LNCaP clone FGC (cell line): ENCODE measurements at regions not wholly inside any gene's neighbourhood (a gene's known extent, or its start where the extent isn't known, plus 50 kb on each side); places are given as distances from the start of the nearest gene placed in this dataset.
"Not testable (repeated sequence)": the region's sequence is repeated elsewhere in the genome, so short reads cannot be mapped to it uniquely, and the experiment has no call there.

Experiments used
- DNase-seq: peaks from one replicate; pipeline ENCODE4 v3.0.0-alpha.2; 2011; ENCODE audit warnings: low read depth
- H3K4me3 ChIP-seq: 2 replicates; pipeline ENCODE4 v1.5.1; 2011; ENCODE audit warnings: mild to moderate bottlenecking, low read depth, low read length, control low read depth
- CTCF ChIP-seq: IDR thresholded peaks from 2 replicates; pipeline ENCODE4 v1.5.1; 2012; ENCODE audit warnings: mild to moderate bottlenecking; ENCODE audit not compliant: control insufficient read depth, insufficient read depth; ENCODE audit errors: extremely low read depth

DNA sequence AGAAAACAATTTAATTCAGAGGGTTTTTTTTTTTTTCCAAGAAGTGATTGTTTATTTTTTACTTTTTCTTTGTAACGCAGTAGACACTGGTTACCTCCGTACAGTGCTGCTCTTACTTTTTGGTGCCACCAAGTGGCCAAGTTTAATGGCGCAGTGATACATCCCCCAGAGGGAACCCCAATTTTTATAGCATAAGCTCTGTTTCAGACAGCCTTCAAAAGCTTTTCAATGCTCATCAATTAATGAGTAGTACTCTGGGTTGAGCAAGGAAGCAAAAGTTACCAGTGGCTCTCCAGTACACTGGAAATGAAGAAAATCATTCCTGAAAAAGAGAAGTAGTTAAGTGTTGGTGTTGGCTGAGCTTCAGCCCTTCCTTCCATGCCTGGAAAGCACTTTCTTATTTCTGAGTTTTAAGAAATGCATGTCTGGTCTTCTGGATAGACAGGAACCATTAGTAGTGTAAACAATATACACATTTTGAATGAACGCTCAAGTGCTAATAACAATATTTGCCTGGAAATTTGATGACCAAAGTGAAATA, 129.1 kb upstream of the SMLR1 start:
- no peak for DNase-seq
- TF ChIP-seq CTCF, result peak; percentile 78
- H3K4me3 ChIP-seq, result no peak overlapping the region

DNA sequence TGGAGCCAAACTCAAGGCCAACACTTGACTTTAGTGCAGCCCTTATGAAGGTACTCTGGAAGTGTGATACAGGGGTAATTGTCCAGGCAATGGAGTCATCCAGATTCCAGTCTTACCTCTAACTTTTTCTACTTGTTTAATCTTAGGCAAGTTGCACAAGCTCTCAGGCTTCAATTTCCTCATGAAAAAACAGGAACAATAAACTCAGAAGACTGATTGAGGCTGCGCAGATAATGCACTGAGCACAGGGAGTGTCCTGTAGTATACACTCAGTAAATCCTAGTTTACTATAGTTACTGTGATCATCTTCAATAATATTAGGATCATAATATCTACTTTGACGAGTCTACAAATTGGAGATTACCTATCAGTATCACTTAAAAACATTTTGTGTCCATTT, 127.5 kb upstream of the SMLR1 start:
- no peak for DNase-seq
- TF ChIP-seq CTCF, result no peak
- H3K4me3 ChIP-seq, result no peak overlapping the region

DNA sequence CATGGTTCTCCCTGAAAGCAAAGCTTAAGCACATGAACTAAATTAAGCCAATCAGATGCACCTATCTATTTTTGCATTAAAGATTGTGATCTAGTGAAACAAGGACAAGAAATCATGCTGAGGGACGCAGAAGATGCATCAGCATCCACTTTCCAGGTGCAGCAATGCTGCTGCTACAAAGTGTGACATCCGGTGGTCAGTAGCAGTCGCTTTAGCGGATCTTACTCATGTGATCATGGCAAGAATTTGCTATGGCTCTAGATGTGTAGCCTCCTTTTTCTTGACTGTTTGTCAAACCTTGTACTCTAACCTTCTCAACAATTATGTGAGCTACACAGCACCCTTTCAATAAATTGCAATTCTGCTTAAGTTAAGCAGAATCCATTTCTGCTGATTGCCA, 126.8 kb upstream of the SMLR1 start:
- no peak for DNase-seq
- TF ChIP-seq CTCF, result no peak
- H3K4me3 ChIP-seq, result no peak overlapping the region

GRCh38 chr6:130708338-130708737, 118.9 kb upstream of the SMLR1 start:
- peak; percentile 97 for DNase-seq
- no peak overlapping the region for H3K4me3 ChIP-seq
- TF ChIP-seq CTCF, result no peak

GRCh38 chr6:130711641-130712040, 115.6 kb upstream of the SMLR1 start:
- DNase-seq, result not testable (repeated sequence)

DNA sequence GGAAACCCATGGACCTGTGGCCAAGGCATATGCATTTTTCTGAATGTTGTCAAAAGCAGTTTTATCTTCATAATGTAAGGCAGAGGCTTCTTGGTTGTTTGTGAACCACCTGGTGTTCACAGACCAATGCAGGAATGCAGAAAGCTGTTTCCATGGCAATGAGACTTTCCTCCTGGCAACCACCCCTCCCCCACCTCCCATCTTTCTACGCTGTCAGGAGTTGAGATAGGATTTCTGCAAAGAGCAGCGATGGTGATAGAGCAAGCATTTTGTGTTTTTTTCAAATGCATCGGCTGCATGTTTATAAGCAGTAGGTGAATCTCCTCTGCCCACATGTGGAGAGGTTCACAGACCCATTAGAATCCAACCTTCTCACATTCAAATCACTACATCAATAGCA, 114.1 kb upstream of the SMLR1 start:
- TF ChIP-seq CTCF, result no peak
- DNase-seq, result no peak

More at GRCh38 chr6:130711641-130712040, 115.6 kb upstream of the SMLR1 start:
- H3K4me3 ChIP-seq, result not testable (repeated sequence)

DNA sequence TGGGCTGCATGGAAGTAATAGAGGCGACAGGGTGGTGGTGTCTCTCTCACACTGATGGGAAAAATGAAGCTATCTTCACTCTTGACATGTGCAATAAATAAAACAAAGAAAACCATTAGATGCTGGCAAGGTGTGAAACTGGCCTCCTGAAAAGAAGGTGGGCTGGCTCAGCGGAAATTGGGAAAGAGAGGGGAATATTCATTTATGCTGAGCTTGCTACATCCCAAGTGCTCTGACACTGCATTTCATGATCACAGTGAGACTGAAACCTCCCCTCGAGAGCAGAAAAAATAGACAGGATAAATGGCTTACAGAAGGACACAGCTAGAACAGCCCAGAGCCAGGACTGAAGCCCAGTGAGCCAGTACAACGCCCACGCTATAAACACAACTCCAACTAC, 112.1 kb upstream of the SMLR1 start:
- DNase-seq, result no peak
- no peak for TF ChIP-seq CTCF
- H3K4me3 ChIP-seq, result no peak overlapping the region

More for the DNA sequence above, 114.1 kb upstream of the SMLR1 start:
- no peak overlapping the region for H3K4me3 ChIP-seq
